OCI-LY7 (cell line): ENCODE measurements at regions not wholly inside any gene's neighbourhood (a gene's known extent, or its start where the extent isn't known, plus 50 kb on each side); places are given as distances from the start of the nearest gene placed in this dataset.

Source experiments
- BruUV-seq: library from RNA; stranded (reverse); fragments of 400-500 nt; replicated peaks from 2 replicates; lab custom pipeline; 2021; lab: Mats Ljungman, UMichigan
- CTCF ChIA-PET: fragments of 300-600 bp; sonication (Branson Sonifier 250); formaldehyde crosslinking; loops from one replicate; lab custom pipeline; 2022; ENCODE audit warnings: antibody characterized with exemption; ENCODE audit not compliant: unreplicated experiment; lab: Charles Lee
- POLR2A ChIA-PET: fragments of 300-600 bp; sonication (Branson Sonifier 250); formaldehyde crosslinking; loops from one replicate; lab custom pipeline; 2022; ENCODE audit warnings: antibody characterized with exemption; lab: Charles Lee
- DNase-seq: peaks from one replicate; pipeline ENCODE4 v3.0.0-alpha.2; 2015; ENCODE audit warnings: low spot score
- H2AFZ ChIP-seq: fragments of 200-600 bp; sonication (generic), shearing (Covaris generic); 2 replicates; pipeline ENCODE4 v1.6.1; 2014; ENCODE audit warnings: mild to moderate bottlenecking, antibody characterized with exemption, low read length, moderate library complexity
- H3K27ac ChIP-seq: fragments of 200-600 bp; sonication (generic); 2 replicates; pipeline ENCODE4 v1.5.1; 2014; ENCODE audit warnings: mixed run types, low read depth, mild to moderate bottlenecking, moderate library complexity, low read length, inconsistent platforms; ENCODE audit not compliant: poor library complexity, severe bottlenecking
- H3K36me3 ChIP-seq: fragments of 200-600 bp; sonication (generic); 2 replicates; pipeline ENCODE4 v1.6.1; 2014; ENCODE audit warnings: mild to moderate bottlenecking, antibody characterized with exemption, low read length, moderate library complexity, mixed read lengths; ENCODE audit not compliant: insufficient read depth
- H3K4me1 ChIP-seq: fragments of 200-600 bp; sonication (generic); 2 replicates; pipeline ENCODE4 v1.5.1; 2014; ENCODE audit warnings: mild to moderate bottlenecking, low read length; ENCODE audit not compliant: insufficient read depth, poor library complexity, severe bottlenecking
- H3K4me2 ChIP-seq: fragments of 200-600 bp; sonication (generic); 2 replicates; pipeline ENCODE4 v1.6.1; 2014; ENCODE audit warnings: mild to moderate bottlenecking, low read length
- H3K4me3 ChIP-seq: fragments of 200-600 bp; sonication (generic); 2 replicates; pipeline ENCODE4 v1.5.1; 2014; ENCODE audit warnings: mild to moderate bottlenecking, low read depth, low read length; ENCODE audit not compliant: poor library complexity, severe bottlenecking
- H3K79me2 ChIP-seq: fragments of 200-600 bp; sonication (generic); 2 replicates; pipeline ENCODE4 v1.6.1; 2016; ENCODE audit warnings: low read depth, mild to moderate bottlenecking, low read length, moderate library complexity, mixed read lengths; ENCODE audit not compliant: insufficient read depth
- H3K9me2 ChIP-seq: fragments of 200-600 bp; sonication (generic); 2 replicates; pipeline ENCODE4 v1.6.1; 2016; ENCODE audit warnings: mild to moderate bottlenecking, low read length, mixed read lengths; ENCODE audit not compliant: insufficient read depth
- H3K9me3 ChIP-seq: fragments of 200-600 bp; sonication (generic); 2 replicates; pipeline ENCODE4 v1.6.1; 2014; ENCODE audit warnings: mild to moderate bottlenecking, mixed run types, low read length, mixed read lengths
- H4K20me1 ChIP-seq: fragments of 200-600 bp; sonication (generic); 2 replicates; pipeline ENCODE4 v1.6.1; 2014; ENCODE audit warnings: mild to moderate bottlenecking, antibody characterized with exemption, low read length, moderate library complexity, mixed read lengths; ENCODE audit not compliant: insufficient read depth
- CTCF ChIP-seq: fragments of 200-600 bp; sonication (generic); conservative IDR thresholded peaks from 2 replicates; pipeline ENCODE4 v1.5.1; 2014; ENCODE audit warnings: mild to moderate bottlenecking, antibody characterized with exemption, low read length, moderate library complexity, mixed read lengths
- EZH2phosphoT487 ChIP-seq: fragments of 200-600 bp; sonication (generic); IDR thresholded peaks from 2 replicates; pipeline ENCODE4 v1.6.1; 2018; ENCODE audit warnings: low read depth, borderline replicate concordance, mild to moderate bottlenecking, mixed run types, antibody characterized with exemption, low read length, moderate library complexity, mixed read lengths
- intact Hi-C: fragments of 100-400 bp; cut with micrococcal nuclease; formaldehyde crosslinking; loops from one replicate; pipeline ENCODE4 v1.10.0; 2022; ENCODE audit not compliant: unreplicated experiment

- Histone ChIP-seq H3K9me2 (no peaks in the 10 kb centered on the region), H2AFZ (no peak overlapping the region), H3K27ac (no peak overlapping the region), H3K4me2 (no peak overlapping the region), H3K36me3 (no peaks in the 10 kb centered on the region), H3K79me2 (no peaks in the 10 kb centered on the region), H3K4me1 (no peaks in the 10 kb centered on the region), H4K20me1 (no peaks in the 10 kb centered on the region), H3K9me3 (no peaks in the 10 kb centered on the region), H3K4me3 (no peak overlapping the region)
- intact Hi-C loops = loop anchor here (2.0 to 5.0 kb wide), 2 partner anchors 299 to 439 kb away; no protein-coding TSS in a partner anchor
- ChIA-PET CTCF (no interaction called here), POLR2A (no interaction called here)
- no peak for TF ChIP-seq CTCF
- TF ChIP-seq EZH2phosphoT487 = no peak
- BruUV-seq = no TSS peak
- DNase-seq = no peak
Observed at GRCh38 chr20:21808139-21808538, 102.7 kb downstream of the PAX1 start.

GRCh38 chr20:21804802-21805201, 99.3 kb downstream of the PAX1 start:
- Histone ChIP-seq H3K4me2 (no peak overlapping the region), H3K4me3 (no peak overlapping the region), H3K4me1 (no peaks in the 10 kb centered on the region), H2AFZ (no peak overlapping the region), H4K20me1 (no peaks in the 10 kb centered on the region), H3K27ac (no peak overlapping the region), H3K79me2 (no peaks in the 10 kb centered on the region), H3K36me3 (no peaks in the 10 kb centered on the region), H3K9me2 (no peaks in the 10 kb centered on the region), H3K9me3 (no peaks in the 10 kb centered on the region)
- no TSS peak for BruUV-seq
- CTCF ChIA-PET = no interaction called here
- TF ChIP-seq EZH2phosphoT487 = no peak
- TF ChIP-seq CTCF = no peak
- intact Hi-C loops = loop anchor here (5.0 kb wide), 1 partner anchor 442 kb away; no protein-coding TSS in a partner anchor
- POLR2A ChIA-PET = no interaction called here
- no peak for DNase-seq

- intact Hi-C loops = no loop called here
- Histone ChIP-seq H3K4me3 (no peak overlapping the region), H3K79me2 (no peaks in the 10 kb centered on the region), H3K4me1 (no peaks in the 10 kb centered on the region), H4K20me1 (no peaks in the 10 kb centered on the region), H3K9me3 (no peaks in the 10 kb centered on the region), H3K36me3 (no peaks in the 10 kb centered on the region), H3K9me2 (no peaks in the 10 kb centered on the region), H3K27ac (no peak overlapping the region), H2AFZ (no peak overlapping the region), H3K4me2 (no peak overlapping the region)
- CTCF ChIA-PET = no interaction called here
- TF ChIP-seq EZH2phosphoT487 (no peak), CTCF (no peak)
- DNase-seq = no peak
- no TSS peak for BruUV-seq
- POLR2A ChIA-PET = interaction anchor here (0.6 to 1.2 kb wide), 4 partner anchors 46 to 1487 kb away, joined by 3 read pairs; no protein-coding TSS in a partner anchor
Observed at GRCh38 chr20:21801193-21801592, 95.7 kb downstream of the PAX1 start.
